C1 segment of cervical spinal cord (tissue), 14 donors: ENCODE measurements at regions not wholly inside any gene's neighbourhood (a gene's known extent, or its start where the extent isn't known, plus 50 kb on each side); places are given as distances from the start of the nearest gene placed in this dataset.

Source experiments
- DNase-seq, 14 donors: peaks; one replicate each; lab custom pipeline; 2025; lab: John Stamatoyannopoulos, UW

- DNase-seq, result no peak
Observed at GRCh38 chr10:36634916-36635315, 490.5 kb upstream of the ANKRD30A start.

- DNase-seq, result no peak
Observed at GRCh38 chr10:36630267-36630666, 495.1 kb upstream of the ANKRD30A start.

- no peak for DNase-seq
Observed at GRCh38 chr10:36629476-36629875, 495.9 kb upstream of the ANKRD30A start.

DNA sequence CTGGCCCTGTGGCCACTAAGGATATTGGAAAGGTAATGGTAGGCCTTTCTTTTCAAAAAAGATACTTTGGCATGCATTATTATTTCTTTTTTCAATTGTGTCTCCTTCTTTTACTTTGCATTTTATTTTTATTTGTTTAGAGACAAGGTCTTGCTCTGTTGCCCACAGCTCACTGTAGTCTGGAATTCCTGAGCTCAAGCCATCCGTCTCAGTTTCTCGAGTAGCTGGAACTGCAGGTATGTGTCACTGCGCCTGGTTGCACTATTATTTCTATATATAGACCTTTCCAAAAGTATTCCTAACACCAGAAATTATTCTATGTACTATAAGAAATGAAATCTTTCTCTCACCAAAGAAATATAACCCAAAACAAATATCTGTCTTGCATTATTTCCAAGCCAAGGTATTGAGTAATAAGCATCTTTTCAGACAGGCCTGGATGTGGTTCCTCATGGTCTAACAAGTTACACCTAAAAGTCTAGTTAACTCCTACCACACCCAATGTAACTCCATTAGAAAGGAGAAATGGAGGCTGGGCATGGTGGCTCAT is 500.8 kb upstream of the ANKRD30A start:
- no peak for DNase-seq

- no peak for DNase-seq
Observed at GRCh38 chr10:36621346-36621745, 504.1 kb upstream of the ANKRD30A start.

GRCh38 chr10:36612436-36612835 is 513.0 kb upstream of the ANKRD30A start:
- no peak for DNase-seq

GRCh38 chr10:36608866-36609265 is 516.5 kb upstream of the ANKRD30A start:
- DNase-seq, result no peak

DNA sequence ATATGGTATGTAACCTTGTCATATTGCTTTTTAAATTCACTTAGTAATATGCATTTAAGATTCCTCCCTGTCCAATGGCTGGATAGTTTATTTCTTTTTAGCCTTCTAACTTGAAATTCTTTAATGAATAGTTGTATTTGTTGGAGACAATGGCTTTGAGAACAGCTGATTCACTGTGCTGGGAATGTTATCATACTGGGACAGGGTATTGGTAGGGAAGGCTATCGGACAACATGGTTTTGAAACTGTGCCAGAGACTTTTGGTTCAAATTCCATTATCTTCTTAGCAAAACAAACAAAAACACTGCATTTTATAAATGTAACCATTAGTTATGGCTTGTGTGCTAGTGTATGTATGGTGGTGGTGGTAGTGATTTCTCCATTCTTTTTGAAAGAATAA is 517.1 kb upstream of the ANKRD30A start:
- DNase-seq, result no peak

- DNase-seq, result no peak
Observed at GRCh38 chr10:36606234-36606839, 519.1 kb upstream of the ANKRD30A start.

DNA sequence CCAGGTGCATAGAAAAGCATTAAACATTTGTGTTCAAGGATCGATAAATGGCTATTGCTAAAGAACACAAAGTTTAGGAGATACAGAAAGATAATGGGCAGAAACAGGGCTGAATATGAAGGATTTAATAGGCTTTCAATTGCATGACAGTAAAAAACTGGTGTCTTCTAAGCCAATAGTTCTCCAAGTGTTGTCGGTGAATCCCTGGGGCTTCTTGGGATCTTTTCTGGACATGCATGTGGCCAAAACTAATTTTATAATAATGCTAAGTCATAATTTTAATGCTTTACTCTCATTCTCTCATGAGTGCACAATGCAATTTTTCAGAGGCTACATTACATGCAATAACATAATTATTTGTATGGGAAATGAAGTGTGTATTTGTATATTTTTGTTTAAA is 521.1 kb upstream of the ANKRD30A start:
- no peak for DNase-seq

DNA sequence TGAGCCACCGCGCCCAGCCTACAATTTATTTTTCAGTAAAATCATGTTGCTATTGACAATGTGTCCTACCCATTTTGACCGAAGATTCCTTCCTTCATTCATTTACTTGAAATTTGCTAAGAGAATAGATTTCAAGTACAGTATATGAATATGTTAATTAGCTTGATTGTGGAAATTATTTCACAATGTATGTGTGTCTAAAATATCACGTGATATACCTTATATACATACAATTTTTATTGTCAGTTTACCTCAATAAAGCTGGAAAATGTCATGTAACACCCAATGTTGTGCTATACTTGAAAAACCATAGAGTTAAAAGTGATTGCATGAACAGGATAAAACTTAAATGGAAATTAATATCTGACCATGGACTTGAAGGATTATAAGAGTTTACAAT is 521.7 kb upstream of the ANKRD30A start:
- no peak for DNase-seq

DNA sequence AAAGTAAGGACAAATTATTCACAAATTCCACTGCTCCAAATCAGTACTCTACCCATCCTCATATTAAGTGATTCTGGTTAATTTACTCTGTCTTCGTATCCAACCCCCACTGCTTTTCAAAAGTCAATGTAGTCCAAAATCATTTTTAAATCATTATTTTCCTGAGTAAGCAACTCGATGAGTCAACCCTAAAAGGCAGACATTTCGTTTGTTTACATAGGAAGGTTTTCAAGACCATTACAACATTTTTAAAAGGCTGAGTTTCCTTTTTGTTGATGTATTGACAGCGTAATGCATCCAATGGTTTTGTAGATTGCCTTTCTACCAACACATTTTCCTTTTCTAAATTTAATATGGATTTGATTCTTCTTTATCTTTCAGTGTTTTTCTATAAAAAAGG is 523.0 kb upstream of the ANKRD30A start:
- DNase-seq, result no peak

DNA sequence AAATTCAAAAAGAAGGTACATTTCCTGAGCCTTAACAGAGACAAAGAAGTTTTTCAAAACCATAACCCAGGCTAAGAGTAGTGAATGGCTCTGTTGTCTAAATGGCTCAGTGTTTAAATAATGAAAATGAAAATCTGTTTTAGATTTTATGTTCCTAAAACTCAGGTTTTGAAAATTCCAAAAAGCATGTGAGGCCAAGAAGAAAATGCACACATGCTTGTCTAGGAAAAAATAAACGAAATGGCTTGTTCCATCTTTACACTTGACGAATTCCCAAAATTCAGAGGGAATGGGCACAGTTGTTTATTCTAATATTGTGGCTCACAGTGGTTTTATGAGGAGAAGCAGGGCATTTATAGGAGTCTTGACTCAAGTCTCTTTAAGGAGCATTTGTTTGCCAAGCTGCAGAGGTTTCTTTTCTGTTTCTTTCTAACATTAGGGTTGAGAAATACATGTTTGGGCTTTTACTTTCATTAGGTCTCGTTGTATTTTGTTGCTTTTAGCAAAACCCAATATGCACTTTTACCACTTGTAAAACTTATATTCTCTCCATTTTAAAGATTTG is 527.6 kb upstream of the ANKRD30A start:
- DNase-seq, result no peak

DNA sequence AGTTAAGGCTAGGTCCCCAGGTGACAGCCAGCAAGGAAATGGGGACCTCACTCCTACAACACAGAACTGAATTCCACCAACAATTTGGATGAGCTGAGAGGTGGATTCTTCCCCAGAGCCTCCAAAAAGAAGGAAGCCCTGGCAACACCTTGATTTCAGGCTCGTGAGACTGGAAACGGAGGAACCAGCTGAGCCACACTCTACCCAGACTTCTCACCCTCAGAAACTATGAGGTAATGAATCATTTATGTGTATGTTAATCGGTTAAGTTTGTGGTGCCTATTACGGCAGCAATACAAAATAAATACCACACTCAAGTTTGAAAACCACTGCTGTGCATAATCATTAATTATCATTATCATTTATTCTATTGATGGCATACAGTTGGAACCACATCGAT is 532.4 kb upstream of the ANKRD30A start:
- DNase-seq, result no peak

DNA sequence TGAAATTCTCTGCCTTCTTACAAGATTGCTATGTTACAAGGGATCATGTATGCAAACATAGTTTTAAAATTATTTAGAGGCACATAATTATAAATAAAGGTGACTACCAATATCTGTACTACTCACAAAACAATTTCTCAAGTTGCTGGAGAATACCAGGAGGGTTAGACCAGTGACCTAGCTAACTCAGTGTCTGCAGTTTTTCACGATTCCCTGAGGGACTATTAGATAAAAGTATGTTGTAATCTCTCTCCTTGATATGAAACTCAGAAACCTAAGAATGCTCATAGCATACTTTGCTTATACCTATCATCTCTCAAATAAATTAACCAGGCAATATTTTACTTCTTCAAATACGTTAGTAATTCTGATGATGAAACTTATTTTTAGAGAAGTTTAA is 534.0 kb upstream of the ANKRD30A start:
- no peak for DNase-seq

DNA sequence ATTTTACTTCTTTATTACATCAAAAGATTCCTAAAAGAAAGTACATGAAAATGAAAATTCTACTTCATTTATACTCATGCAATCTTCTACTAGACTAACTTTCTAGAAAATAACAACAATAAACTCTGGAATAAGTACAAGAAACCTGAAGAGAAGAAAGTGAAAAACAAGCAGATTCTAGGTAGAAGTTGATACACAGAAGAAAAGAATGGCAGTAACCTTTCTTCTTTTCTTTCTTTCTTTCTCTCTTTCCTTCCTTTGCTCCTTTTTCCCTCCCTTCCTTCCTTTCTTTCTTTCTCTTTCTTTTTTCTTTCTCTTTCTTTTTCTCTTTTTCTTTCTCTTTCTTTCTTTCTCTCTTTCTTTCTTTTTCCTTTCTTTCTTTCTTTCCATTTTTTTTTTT is 541.7 kb upstream of the ANKRD30A start:
- no peak for DNase-seq

DNA sequence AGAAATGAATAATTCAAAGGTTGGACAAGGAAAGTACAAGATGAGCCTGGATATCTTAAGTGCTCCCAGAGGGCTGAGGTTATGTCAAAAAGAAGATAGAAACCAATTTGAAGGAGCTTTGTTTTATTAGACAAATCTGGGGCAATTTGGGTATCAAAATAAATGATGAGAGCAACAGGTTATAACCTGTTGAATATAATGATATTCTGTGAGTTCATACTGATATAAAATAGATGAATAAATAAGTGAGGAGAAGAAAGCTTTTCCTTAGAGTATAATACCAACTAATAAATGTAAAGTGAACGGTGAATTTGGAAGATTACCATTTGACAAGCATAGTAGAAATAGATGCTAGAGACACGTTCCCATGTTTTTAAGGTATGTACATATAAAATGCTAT is 544.2 kb upstream of the ANKRD30A start:
- DNase-seq, result no peak

- no peak for DNase-seq
Observed at GRCh38 chr10:36578306-36578705, 547.1 kb upstream of the ANKRD30A start.

DNA sequence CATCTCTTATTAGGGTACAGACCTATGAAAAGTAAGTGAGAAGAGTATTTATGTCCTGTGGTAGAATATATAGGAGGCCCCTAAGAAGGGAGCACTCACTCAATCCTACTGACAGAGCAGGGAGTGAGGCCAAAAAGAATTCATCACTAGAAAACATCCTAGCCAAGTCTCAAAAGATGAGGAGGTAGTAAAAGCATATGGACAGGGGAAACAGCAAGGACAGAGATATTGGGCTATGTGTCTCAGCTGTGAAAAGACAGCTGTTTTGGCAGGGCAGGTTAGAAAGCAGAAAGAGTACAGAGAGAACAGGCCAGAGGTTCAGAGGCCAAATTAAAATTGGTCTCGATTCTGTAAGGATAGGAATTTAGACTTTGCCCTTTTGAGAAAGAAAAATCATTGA is 548.3 kb upstream of the ANKRD30A start:
- no peak for DNase-seq

DNA sequence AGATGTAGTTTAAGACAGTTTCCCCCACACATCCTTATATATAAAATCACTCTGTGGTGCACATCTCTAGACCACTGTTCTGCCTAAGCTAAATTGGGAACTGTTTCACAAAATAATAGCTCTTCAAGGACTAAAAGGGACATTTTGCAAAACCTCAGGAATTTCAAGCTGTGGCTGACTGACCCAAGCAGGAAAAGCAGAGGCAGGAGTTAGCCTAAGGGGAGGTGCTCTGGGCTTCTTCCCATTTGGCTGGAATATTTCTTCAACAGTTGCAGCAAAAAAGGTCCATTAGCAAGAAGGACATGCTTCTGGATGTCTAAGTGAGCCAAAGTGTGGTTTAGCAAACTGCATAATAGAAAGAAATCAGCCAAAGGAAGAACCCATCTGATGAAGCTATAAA is 551.2 kb upstream of the ANKRD30A start:
- DNase-seq, result no peak

- DNase-seq, result no peak
Observed at GRCh38 chr10:36573246-36573645, 552.2 kb upstream of the ANKRD30A start.

DNA sequence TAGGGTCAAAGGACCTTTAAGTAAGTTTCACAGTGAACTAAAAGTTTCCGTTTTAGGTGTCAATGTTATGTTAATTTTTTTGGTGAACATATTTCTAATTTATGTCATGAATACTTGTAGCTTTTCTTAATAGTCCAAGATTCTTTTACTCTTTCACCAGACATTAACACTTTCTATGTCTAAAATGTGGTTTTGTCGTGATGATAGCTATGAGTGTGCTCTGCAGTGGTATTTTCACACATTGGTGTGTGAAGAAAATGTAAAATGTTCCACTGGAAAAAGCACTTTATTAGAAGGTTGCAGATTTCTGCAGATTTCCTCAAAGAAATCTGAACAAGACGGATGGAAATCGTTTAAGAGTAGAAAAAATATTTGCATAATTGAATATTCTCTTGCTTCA is 561.0 kb upstream of the ANKRD30A start:
- no peak for DNase-seq
